Activated naive CD4-positive, alpha-beta T cell treated with anti-CD3 and anti-CD28 coated beads, Interleukin-2, amount 50 U/mL, for 16 hours (primary cell): ENCODE measurements at regions not wholly inside any gene's neighbourhood (a gene's known extent, or its start where the extent isn't known, plus 50 kb on each side); places are given as distances from the start of the nearest gene placed in this dataset.
"Not testable (repeated sequence)": the region's sequence is repeated elsewhere in the genome, so short reads cannot be mapped to it uniquely, and the experiment has no call there.

Experiments used
- DNase-seq: peaks from one replicate; pipeline ENCODE4 v3.0.0-alpha.2; 2020

- no peak for DNase-seq
Measured at GRCh38 chr10:63077800-63078199, 55.3 kb upstream of the NRBF2 start.

- no peak for DNase-seq
Measured at GRCh38 chr10:63072951-63073350, 60.2 kb upstream of the NRBF2 start.

- no peak for DNase-seq
Measured at GRCh38 chr10:63071145-63071544, 62.0 kb upstream of the NRBF2 start.

GRCh38 chr10:63069318-63069717, 63.8 kb upstream of the NRBF2 start:
- DNase-seq = no peak

GRCh38 chr10:63068246-63068645, 64.9 kb upstream of the NRBF2 start:
- DNase-seq = no peak

GRCh38 chr10:63066606-63067005, 66.5 kb upstream of the NRBF2 start:
- no peak for DNase-seq

GRCh38 chr10:63064706-63065105, 68.4 kb upstream of the NRBF2 start:
- DNase-seq = no peak

GRCh38 chr10:63058236-63058635, 74.9 kb upstream of the NRBF2 start:
- no peak for DNase-seq

GRCh38 chr10:63057509-63057908, 75.6 kb upstream of the NRBF2 start:
- DNase-seq = no peak

GRCh38 chr10:63055705-63056104, 77.4 kb upstream of the NRBF2 start:
- DNase-seq = no peak

- no peak for DNase-seq
Measured at GRCh38 chr10:63054889-63055611, 78.1 kb upstream of the NRBF2 start.

- DNase-seq = no peak
Measured at GRCh38 chr10:63052083-63052482, 81.0 kb upstream of the NRBF2 start.

GRCh38 chr10:63042256-63042655, 90.9 kb upstream of the NRBF2 start:
- DNase-seq = no peak

- not testable (repeated sequence) for DNase-seq
Measured at GRCh38 chr10:63033616-63034185, 99.4 kb upstream of the NRBF2 start.

- no peak for DNase-seq
Measured at GRCh38 chr10:63030536-63030935, 102.6 kb upstream of the NRBF2 start.

- DNase-seq = no peak
Measured at GRCh38 chr10:63027531-63027930, 105.6 kb upstream of the NRBF2 start.

GRCh38 chr10:63021225-63021624, 111.9 kb upstream of the NRBF2 start:
- DNase-seq = no peak

- DNase-seq = no peak
Measured at GRCh38 chr10:63013755-63014154, 119.4 kb upstream of the NRBF2 start.

GRCh38 chr10:63012623-63013022, 120.5 kb upstream of the NRBF2 start:
- no peak for DNase-seq

- DNase-seq = no peak
Measured at GRCh38 chr10:63010203-63010602, 122.9 kb upstream of the NRBF2 start.

- no peak for DNase-seq
Measured at GRCh38 chr10:63008491-63008890, 124.6 kb upstream of the NRBF2 start.

- no peak for DNase-seq
Measured at GRCh38 chr10:63007112-63007511, 126.0 kb upstream of the NRBF2 start.

- DNase-seq = no peak
Measured at GRCh38 chr10:63005246-63005645, 127.9 kb upstream of the NRBF2 start.

GRCh38 chr10:63003816-63004453, 129.2 kb upstream of the NRBF2 start:
- no peak for DNase-seq

- no peak for DNase-seq
Measured at GRCh38 chr10:62996925-62997324, 136.2 kb upstream of the NRBF2 start.
